Heart left ventricle (tissue), 13 donors: ENCODE measurements at regions not wholly inside any gene's neighbourhood (a gene's known extent, or its start where the extent isn't known, plus 50 kb on each side); places are given as distances from the start of the nearest gene placed in this dataset.

Source experiments
- POLR2A ChIP-seq, 2 donors: fragments of 450-650 bp; IDR thresholded peaks; one replicate each; pipeline ENCODE4 v1.6.1; 2017; ENCODE audit warnings: antibody characterized with exemption in 2 of 2, mild to moderate bottlenecking in 2 of 2, moderate library complexity in 2 of 2
- TF ChIP-seq, protein P1 (sequence below), 12 donors: fragments of 200-600 bp; sonication (generic) in 4 of 12; IDR thresholded peaks; one replicate each; pipeline versions ENCODE4 v1.5.0 to v1.8.0; 2018 to 2022; ENCODE audit warnings: antibody characterized with exemption in 12 of 12, mild to moderate bottlenecking in 5 of 12
- donor health status: ischemic (EF 13 %, LVEDD 7.1; RV severe dilation, severe dysfunction).
- donor health status: DM: no; HTN: yes; CAD: no.
- donor health status: DM: no; HTN: no; CAD: no.
- donor health status: ischemic (EF 25% LVEDD 6.9; RV normal size, moderate dysfunction).
- donor health status: ischemic (EF 25% LVEDD 5.7; RV mildly dilated, moderate dysfunction).
- donor health status: ischemic (EF 35%, LVEDD 5.7; RV mildly dilated, moderate dysfunction).
- donor health status: nonischemic (EF 11% LVEDD 7.7; RV severe dilation, severe dysfunction).
- donor health status: DM: yes; HTN: yes; CAD: no.
- donor health status: PGD.
- donor health status: ischemic (EF 29% LVEDD 5.4; RV normal size, mild dysfunction).
- donor health status: nonischemic (EF 23%, LVEDD 6.1; RV moderate dilation, normal function).

- TF ChIP-seq, protein P1, sequence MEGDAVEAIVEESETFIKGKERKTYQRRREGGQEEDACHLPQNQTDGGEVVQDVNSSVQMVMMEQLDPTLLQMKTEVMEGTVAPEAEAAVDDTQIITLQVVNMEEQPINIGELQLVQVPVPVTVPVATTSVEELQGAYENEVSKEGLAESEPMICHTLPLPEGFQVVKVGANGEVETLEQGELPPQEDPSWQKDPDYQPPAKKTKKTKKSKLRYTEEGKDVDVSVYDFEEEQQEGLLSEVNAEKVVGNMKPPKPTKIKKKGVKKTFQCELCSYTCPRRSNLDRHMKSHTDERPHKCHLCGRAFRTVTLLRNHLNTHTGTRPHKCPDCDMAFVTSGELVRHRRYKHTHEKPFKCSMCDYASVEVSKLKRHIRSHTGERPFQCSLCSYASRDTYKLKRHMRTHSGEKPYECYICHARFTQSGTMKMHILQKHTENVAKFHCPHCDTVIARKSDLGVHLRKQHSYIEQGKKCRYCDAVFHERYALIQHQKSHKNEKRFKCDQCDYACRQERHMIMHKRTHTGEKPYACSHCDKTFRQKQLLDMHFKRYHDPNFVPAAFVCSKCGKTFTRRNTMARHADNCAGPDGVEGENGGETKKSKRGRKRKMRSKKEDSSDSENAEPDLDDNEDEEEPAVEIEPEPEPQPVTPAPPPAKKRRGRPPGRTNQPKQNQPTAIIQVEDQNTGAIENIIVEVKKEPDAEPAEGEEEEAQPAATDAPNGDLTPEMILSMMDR (IDR thresholded peaks at IDR 0.05) = no peak
- TF ChIP-seq POLR2A (IDR thresholded peaks at IDR 0.05) = no peak
These were observed 208.1 kb downstream of the ANKRD50 start for GRCh38 chr4:124504431-124504830.
